AG04449 (cell line): ENCODE measurements at regions not wholly inside any gene's neighbourhood (a gene's known extent, or its start where the extent isn't known, plus 50 kb on each side); places are given as distances from the start of the nearest gene placed in this dataset.

Experiments used
- CTCF ChIA-PET: fragments of 350-600 bp; formaldehyde crosslinking; extraction: SDS; loops from one replicate; lab custom pipeline; 2021; ENCODE audit warnings: antibody characterized with exemption; lab: Yijun Ruan, JAX
- POLR2A ChIA-PET: fragments of 400-600, 350-600 bp; formaldehyde crosslinking; extraction: SDS; loops from one replicate; lab custom pipeline; 2020; ENCODE audit warnings: antibody characterized with exemption, inconsistent platforms; lab: Yijun Ruan, JAX
- DNase-seq: peaks from one replicate; pipeline ENCODE4 v3.0.0-alpha.2; 2010; ENCODE audit warnings: low read depth, low spot score
- H3K4me3 ChIP-seq: 2 replicates; pipeline ENCODE4 v1.5.1; 2011; ENCODE audit warnings: low read depth, mild to moderate bottlenecking, control low read depth, low read length
- CTCF ChIP-seq: IDR thresholded peaks from one replicate; pipeline ENCODE4 v1.5.1; 2011; ENCODE audit warnings: mild to moderate bottlenecking, moderate library complexity, low read length, control low read depth, inconsistent platforms; ENCODE audit not compliant: insufficient read depth; ENCODE audit errors: missing control alignments

GRCh38 chr18:40569605-40570004 lies 1385.4 kb upstream of the PIK3C3 start:
- no peak for DNase-seq
- no peak overlapping the region for H3K4me3 ChIP-seq
- ChIA-PET POLR2A (interaction anchor here (0.5 kb wide), 1 partner anchor 13 kb away, joined by 4 read pairs; no protein-coding TSS in a partner anchor), CTCF (no interaction called here)
- no peak for TF ChIP-seq CTCF

GRCh38 chr18:40566510-40566844 lies 1388.6 kb upstream of the PIK3C3 start:
- DNase-seq, result no peak
- ChIA-PET POLR2A (no interaction called here), CTCF (no interaction called here)
- no peak overlapping the region for H3K4me3 ChIP-seq
- no peak for TF ChIP-seq CTCF

GRCh38 chr18:40565805-40566509 lies 1389.1 kb upstream of the PIK3C3 start:
- no peak for DNase-seq
- TF ChIP-seq CTCF, result no peak
- ChIA-PET POLR2A (no interaction called here), CTCF (no interaction called here)
- no peak overlapping the region for H3K4me3 ChIP-seq

DNA sequence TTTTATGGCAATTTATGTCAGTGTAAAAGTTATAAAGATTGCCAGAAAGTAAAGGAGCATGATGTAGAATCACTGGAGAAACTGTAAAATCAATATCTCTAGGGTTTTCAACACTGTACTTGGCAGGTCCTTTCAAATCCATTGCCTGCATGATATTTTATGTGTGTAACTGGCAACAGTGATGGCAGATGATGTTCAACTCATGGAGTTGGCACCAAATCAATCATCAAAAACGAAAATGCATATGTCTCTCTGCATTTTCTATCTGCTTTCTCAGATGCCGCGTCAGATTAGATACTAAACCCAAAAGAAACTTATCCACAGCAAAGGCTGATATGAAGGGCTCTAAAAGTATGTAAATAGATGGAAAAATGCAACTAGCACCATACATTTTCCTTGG lies 1395.5 kb upstream of the PIK3C3 start:
- ChIA-PET POLR2A (no interaction called here), CTCF (no interaction called here)
- DNase-seq, result no peak
- no peak for TF ChIP-seq CTCF
- no peak overlapping the region for H3K4me3 ChIP-seq

DNA sequence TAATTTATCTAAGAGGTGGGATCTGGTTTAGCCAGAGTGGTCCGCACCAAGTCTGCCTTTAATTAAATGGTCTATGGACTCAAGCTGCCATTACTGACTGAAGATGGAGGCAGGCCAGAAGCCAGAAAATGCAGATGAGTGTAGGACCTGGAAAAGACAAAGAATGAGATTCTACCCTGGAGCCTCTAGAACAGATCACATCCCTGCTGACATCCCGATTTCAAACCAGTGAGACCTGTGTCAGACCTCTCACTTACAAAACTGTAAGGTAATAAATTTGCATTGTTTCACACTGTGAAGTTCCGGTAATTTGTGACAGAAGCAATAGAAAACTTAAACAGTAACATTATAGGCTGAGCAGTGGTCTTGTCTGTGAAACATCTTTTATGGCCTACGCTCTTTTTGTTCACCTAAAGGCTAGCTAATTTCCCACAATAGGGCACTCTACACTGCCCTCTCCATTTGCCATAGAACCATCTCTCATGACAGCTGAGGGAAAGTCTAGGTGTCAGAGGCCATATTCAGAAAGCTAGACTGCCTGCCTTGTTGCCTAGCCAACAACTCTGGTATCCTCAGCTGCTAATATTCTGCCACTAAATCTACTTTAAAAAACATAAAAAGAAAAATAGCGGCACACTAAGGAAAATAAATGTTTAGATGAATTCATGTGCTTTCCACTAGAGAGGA lies 1396.2 kb upstream of the PIK3C3 start:
- no peak overlapping the region for H3K4me3 ChIP-seq
- ChIA-PET POLR2A (no interaction called here), CTCF (no interaction called here)
- DNase-seq, result no peak
- TF ChIP-seq CTCF, result no peak

DNA sequence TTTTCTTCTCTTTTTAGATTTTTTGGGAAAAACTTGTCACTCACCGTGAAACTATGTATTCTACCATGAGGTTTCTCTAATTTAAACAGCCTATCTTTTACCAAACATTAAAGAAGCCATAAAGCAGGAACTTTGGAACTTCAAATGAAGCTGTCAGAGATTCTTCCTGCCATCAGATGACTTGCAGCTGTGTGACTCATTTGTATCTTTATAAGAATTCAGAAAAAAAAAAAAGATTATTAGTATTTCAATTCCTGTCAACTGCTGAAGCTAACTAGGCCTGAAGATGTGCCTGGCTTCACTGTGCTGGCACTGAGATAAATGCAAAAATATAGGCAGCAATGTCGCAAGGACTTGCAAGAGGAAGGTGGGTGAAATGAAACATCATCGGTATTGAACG lies 1399.1 kb upstream of the PIK3C3 start:
- no peak overlapping the region for H3K4me3 ChIP-seq
- no peak for DNase-seq
- TF ChIP-seq CTCF, result no peak
- CTCF ChIA-PET, result no interaction called here
- POLR2A ChIA-PET, result interaction anchor here (0.6 kb wide), 2 partner anchors 13 to 450 kb away, joined by 3 to 4 read pairs; no protein-coding TSS in a partner anchor
